Fibroblast of the aortic adventitia (primary cell): ENCODE measurements at regions not wholly inside any gene's neighbourhood (a gene's known extent, or its start where the extent isn't known, plus 50 kb on each side); places are given as distances from the start of the nearest gene placed in this dataset.
"Not testable (repeated sequence)": the region's sequence is repeated elsewhere in the genome, so short reads cannot be mapped to it uniquely, and the experiment has no call there.

ENCODE experiments used
- DNase-seq: peaks from one replicate; pipeline ENCODE4 v3.0.0-alpha.2; 2010; ENCODE audit warnings: low read depth
- H3K4me3 ChIP-seq: 2 replicates; pipeline ENCODE4 v1.5.1; 2011; ENCODE audit warnings: low read depth, mild to moderate bottlenecking, control low read depth, low read length, moderate library complexity
- TF ChIP-seq, protein P1 (sequence below): IDR thresholded peaks from 2 replicates; pipeline ENCODE4 v1.5.1; 2011; ENCODE audit warnings: mild to moderate bottlenecking, low read length, control low read depth, inconsistent platforms; ENCODE audit not compliant: insufficient read depth

- TF ChIP-seq, protein P1, sequence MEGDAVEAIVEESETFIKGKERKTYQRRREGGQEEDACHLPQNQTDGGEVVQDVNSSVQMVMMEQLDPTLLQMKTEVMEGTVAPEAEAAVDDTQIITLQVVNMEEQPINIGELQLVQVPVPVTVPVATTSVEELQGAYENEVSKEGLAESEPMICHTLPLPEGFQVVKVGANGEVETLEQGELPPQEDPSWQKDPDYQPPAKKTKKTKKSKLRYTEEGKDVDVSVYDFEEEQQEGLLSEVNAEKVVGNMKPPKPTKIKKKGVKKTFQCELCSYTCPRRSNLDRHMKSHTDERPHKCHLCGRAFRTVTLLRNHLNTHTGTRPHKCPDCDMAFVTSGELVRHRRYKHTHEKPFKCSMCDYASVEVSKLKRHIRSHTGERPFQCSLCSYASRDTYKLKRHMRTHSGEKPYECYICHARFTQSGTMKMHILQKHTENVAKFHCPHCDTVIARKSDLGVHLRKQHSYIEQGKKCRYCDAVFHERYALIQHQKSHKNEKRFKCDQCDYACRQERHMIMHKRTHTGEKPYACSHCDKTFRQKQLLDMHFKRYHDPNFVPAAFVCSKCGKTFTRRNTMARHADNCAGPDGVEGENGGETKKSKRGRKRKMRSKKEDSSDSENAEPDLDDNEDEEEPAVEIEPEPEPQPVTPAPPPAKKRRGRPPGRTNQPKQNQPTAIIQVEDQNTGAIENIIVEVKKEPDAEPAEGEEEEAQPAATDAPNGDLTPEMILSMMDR = no peak
- DNase-seq = no peak
- H3K4me3 ChIP-seq = no peak overlapping the region
These were observed 123.2 kb upstream of the ID4 start for GRCh38 chr6:19713984-19714383.

DNA sequence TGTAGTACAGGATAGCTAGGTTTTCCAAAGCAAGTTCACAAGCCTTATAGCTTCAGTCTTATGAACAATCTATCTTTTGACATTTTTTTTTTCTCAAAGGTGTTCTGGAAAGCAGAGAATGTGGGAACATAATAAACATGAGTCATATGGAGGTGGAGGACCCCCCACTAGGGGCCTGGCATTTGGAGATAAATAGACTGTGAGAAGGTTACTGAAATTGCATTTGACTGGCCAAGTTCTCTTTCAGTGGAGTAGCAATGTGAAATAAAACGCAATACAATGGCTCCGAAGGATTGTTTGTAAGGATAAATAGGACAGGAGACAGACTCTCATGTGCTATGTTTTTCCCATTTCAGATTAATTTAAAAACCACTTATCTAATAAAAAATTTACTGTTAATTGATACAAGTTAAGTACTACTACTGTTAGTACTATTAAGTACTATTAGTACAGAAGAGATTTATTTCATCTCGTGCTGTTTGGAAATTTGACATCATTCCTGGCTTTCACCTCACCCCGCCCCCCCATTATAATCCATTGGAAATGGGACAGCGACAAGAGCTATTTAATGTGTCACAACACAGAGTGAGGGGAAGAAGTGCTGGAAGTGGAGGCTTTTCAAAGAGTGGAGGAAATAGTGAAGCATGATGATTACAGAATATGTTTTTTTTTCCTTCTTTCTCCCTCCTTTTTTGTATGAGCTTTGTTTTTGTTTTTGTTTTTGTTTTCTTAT, 122.6 kb upstream of the ID4 start:
- H3K4me3 ChIP-seq = no peak overlapping the region
- TF ChIP-seq, protein P1 = no peak
- no peak for DNase-seq

- H3K4me3 ChIP-seq = no peak overlapping the region
- TF ChIP-seq, protein P1 = no peak
- DNase-seq = no peak
These were observed 122.0 kb upstream of the ID4 start for GRCh38 chr6:19715167-19715551.

- no peak overlapping the region for H3K4me3 ChIP-seq
- DNase-seq = peak; percentile 57
- TF ChIP-seq, protein P1 = no peak
These were observed 117.5 kb upstream of the ID4 start for GRCh38 chr6:19719691-19720128.

- DNase-seq = no peak
- TF ChIP-seq, protein P1 = no peak
- no peak overlapping the region for H3K4me3 ChIP-seq
These were observed 115.3 kb upstream of the ID4 start for GRCh38 chr6:19721766-19722377.

- TF ChIP-seq, protein P1 = no peak
- H3K4me3 ChIP-seq = no peak overlapping the region
- no peak for DNase-seq
These were observed 114.2 kb upstream of the ID4 start for GRCh38 chr6:19722999-19723398.

DNA sequence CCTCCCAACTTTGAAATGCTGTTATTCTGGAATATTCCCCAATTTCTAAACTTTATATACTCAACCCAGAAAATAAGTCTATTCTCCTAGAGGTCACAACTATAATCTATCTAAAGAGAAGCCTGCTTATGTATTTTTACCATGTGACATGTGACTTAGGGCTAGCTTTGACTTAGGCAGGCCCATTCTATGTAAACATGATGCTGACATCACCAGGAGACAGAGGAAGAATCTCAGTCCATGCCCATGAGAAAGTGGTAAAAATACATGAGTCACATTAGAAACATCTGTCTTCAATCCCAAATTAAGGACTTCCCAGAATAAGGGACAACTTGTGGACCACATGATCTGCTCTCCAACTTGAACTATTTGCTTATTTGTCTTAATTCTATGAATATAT, 113.6 kb upstream of the ID4 start:
- TF ChIP-seq, protein P1 = no peak

GRCh38 chr6:19725436-19725835, 111.7 kb upstream of the ID4 start:
- not testable (repeated sequence) for DNase-seq, H3K4me3 ChIP-seq

More for the DNA sequence above, 113.6 kb upstream of the ID4 start:
- peak; percentile 77 for DNase-seq
- no peak overlapping the region for H3K4me3 ChIP-seq
